SU-DHL-6 (cell line): ENCODE measurements at regions not wholly inside any gene's neighbourhood (a gene's known extent, or its start where the extent isn't known, plus 50 kb on each side); places are given as distances from the start of the nearest gene placed in this dataset.

Experiments used
- H2AFZ ChIP-seq: fragments of 200-600 bp; sonication (generic); 2 replicates; pipeline ENCODE4 v1.6.1; 2014; ENCODE audit warnings: low read depth, mild to moderate bottlenecking, moderate library complexity, mixed read lengths, antibody characterized with exemption, low read length; ENCODE audit not compliant: severe bottlenecking
- H3F3A ChIP-seq: fragments of 200-600 bp; shearing (Covaris generic); 2 replicates; pipeline ENCODE4 v1.6.0; 2016; ENCODE audit warnings: antibody characterized with exemption, mild to moderate bottlenecking; ENCODE audit not compliant: insufficient read depth
- H3K27ac ChIP-seq: fragments of 200-600 bp; sonication (generic); 2 replicates; pipeline ENCODE4 v1.5.1; 2016; ENCODE audit warnings: low read depth, mild to moderate bottlenecking, low read length, moderate library complexity, mixed read lengths
- H3K27me3 ChIP-seq: fragments of 200-600 bp; sonication (generic), shearing (Covaris generic); 2 replicates; pipeline ENCODE4 v1.6.0; 2014; ENCODE audit warnings: mild to moderate bottlenecking, low read length
- H3K36me3 ChIP-seq: fragments of 200-600 bp; sonication (generic); 2 replicates; pipeline ENCODE4 v1.6.1; 2014; ENCODE audit warnings: mild to moderate bottlenecking, low read length, mixed read lengths
- H3K4me2 ChIP-seq: fragments of 300-600, 200-600 bp; shearing (Covaris generic), sonication (generic); 2 replicates; pipeline ENCODE4 v1.6.0; 2014; ENCODE audit warnings: low read length, low read depth, mild to moderate bottlenecking; ENCODE audit not compliant: poor library complexity, severe bottlenecking
- H3K4me3 ChIP-seq: fragments of 200-600 bp; sonication (generic); 2 replicates; pipeline ENCODE4 v1.5.1; 2014; ENCODE audit warnings: antibody characterized with exemption, low read length, mild to moderate bottlenecking, mixed read lengths; ENCODE audit not compliant: insufficient read depth, poor library complexity, severe bottlenecking
- H3K79me2 ChIP-seq: fragments of 200-600 bp; sonication (generic); 2 replicates; pipeline ENCODE4 v1.6.1; 2014; ENCODE audit warnings: mild to moderate bottlenecking, low read length, moderate library complexity; ENCODE audit not compliant: insufficient read depth
- H3K9ac ChIP-seq: fragments of 200-600 bp; sonication (generic); 2 replicates; pipeline ENCODE4 v1.7.0; 2014; ENCODE audit warnings: mild to moderate bottlenecking, low read length
- H3K9me2 ChIP-seq: fragments of 200-600 bp; sonication (generic); replicated peaks from 2 replicates; pipeline ENCODE4 v1.6.1; 2014; ENCODE audit warnings: low read length; ENCODE audit not compliant: insufficient read depth
- H3K9me3 ChIP-seq: fragments of 200-600 bp; sonication (generic); 2 replicates; pipeline ENCODE4 v1.6.1; 2014; ENCODE audit warnings: low read length, mixed read lengths; ENCODE audit not compliant: insufficient read depth
- H4K20me1 ChIP-seq: fragments of 200-600 bp; sonication (generic); 2 replicates; pipeline ENCODE4 v1.6.1; 2014; ENCODE audit warnings: low read depth, mild to moderate bottlenecking, antibody characterized with exemption, low read length, moderate library complexity, mixed read lengths
- EZH2phosphoT487 ChIP-seq: fragments of 200-600 bp; sonication (generic), shearing (Covaris generic); conservative IDR thresholded peaks from 2 replicates; pipeline ENCODE4 v1.6.1; 2018; ENCODE audit warnings: mild to moderate bottlenecking, antibody characterized with exemption, low read length, moderate library complexity, mixed read lengths
- TF ChIP-seq, protein P1 (sequence below): fragments of 200-600 bp; sonication (generic); IDR thresholded peaks from one replicate; pipeline ENCODE4 v1.5.1; 2017; ENCODE audit warnings: antibody characterized with exemption, mild to moderate bottlenecking, low read length, moderate library complexity; ENCODE audit not compliant: insufficient read depth, poor library complexity, severe bottlenecking

DNA sequence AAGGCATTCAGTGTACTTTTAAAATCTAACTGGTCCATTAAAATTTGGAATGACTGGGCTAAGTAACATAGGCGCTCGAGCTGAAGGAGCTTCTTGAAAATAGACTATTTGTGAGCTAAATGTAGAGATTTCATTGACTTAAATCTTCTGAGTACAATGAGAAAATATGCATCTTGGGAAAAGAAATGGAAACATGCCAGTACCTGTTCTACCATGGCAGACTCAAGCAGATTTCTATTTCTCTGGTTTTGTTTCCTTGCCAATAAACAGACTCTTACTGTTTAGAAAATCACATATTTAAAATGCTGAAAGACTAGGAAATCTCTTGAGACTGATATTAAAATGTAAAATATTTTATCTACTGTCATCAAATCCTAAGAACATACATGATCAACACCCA is 678.1 kb downstream of the FAT4 start:
- Histone ChIP-seq H3F3A (no peaks in the 10 kb centered on the region), H3K79me2 (no peaks in the 10 kb centered on the region), H3K9me3 (no peaks in the 10 kb centered on the region), H3K4me3 (no peak overlapping the region), H3K36me3 (no peaks in the 10 kb centered on the region), H3K27me3 (no peaks in the 10 kb centered on the region), H4K20me1 (no peaks in the 10 kb centered on the region), H3K9me2 (no peaks in the 10 kb centered on the region), H2AFZ (no peak overlapping the region), H3K27ac (no peak overlapping the region), H3K9ac (no peak overlapping the region), H3K4me2 (no peak overlapping the region)
- TF ChIP-seq, protein P1, sequence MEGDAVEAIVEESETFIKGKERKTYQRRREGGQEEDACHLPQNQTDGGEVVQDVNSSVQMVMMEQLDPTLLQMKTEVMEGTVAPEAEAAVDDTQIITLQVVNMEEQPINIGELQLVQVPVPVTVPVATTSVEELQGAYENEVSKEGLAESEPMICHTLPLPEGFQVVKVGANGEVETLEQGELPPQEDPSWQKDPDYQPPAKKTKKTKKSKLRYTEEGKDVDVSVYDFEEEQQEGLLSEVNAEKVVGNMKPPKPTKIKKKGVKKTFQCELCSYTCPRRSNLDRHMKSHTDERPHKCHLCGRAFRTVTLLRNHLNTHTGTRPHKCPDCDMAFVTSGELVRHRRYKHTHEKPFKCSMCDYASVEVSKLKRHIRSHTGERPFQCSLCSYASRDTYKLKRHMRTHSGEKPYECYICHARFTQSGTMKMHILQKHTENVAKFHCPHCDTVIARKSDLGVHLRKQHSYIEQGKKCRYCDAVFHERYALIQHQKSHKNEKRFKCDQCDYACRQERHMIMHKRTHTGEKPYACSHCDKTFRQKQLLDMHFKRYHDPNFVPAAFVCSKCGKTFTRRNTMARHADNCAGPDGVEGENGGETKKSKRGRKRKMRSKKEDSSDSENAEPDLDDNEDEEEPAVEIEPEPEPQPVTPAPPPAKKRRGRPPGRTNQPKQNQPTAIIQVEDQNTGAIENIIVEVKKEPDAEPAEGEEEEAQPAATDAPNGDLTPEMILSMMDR = no peak
- no peak for TF ChIP-seq EZH2phosphoT487

DNA sequence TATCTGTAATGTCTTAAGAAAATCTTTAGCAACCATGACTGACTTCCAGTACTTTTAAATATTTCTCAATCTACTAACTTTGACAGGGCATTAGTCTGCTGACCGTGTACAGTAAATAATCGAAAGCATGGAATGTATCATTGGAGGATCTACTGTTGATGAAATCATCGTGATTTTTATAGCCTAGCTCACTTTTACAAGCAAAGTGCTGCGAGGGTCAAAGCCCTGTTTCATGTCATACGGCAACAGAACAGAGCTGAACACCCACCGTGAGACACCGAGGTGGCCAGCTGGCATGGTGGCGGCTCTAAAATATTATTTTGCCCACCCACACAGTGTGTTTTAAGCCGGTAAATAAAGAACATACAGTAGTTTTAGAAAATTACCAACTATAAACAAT is 679.3 kb downstream of the FAT4 start:
- Histone ChIP-seq H3K79me2 (no peaks in the 10 kb centered on the region), H3K4me2 (no peak overlapping the region), H3F3A (no peaks in the 10 kb centered on the region), H2AFZ (no peak overlapping the region), H3K9me2 (no peaks in the 10 kb centered on the region), H3K27me3 (no peaks in the 10 kb centered on the region), H3K9me3 (no peaks in the 10 kb centered on the region), H4K20me1 (no peaks in the 10 kb centered on the region), H3K27ac (no peak overlapping the region), H3K9ac (no peak overlapping the region), H3K36me3 (no peaks in the 10 kb centered on the region), H3K4me3 (no peak overlapping the region)
- TF ChIP-seq, protein P1 = no peak

DNA sequence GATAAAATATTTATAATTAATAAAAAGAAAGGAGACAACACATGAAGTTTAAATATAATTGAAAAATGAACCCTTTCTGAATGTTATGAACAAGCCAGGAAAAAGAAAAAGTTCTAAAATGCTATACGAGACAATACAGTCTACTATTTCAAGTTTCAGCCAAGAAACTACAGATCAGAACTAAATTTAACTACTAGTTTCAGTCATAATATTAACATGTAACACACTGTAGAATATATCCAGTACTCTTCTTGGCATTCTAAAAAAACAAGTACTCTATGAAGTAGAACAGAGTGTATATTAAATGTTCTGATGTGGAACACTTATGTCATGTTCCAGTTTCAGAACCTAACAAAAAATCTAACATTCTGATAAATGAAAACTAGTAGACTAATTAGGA is 679.7 kb downstream of the FAT4 start:
- no peaks in the 10 kb centered on the region for H3K9me3 ChIP-seq
- H3F3A ChIP-seq = no peaks in the 10 kb centered on the region
- TF ChIP-seq EZH2phosphoT487 = no peak
- TF ChIP-seq, protein P1 = no peak
- no peaks in the 10 kb centered on the region for H3K79me2 ChIP-seq
- H2AFZ ChIP-seq = no peak overlapping the region
- H3K9ac ChIP-seq = no peak overlapping the region
- no peaks in the 10 kb centered on the region for H4K20me1 ChIP-seq
- no peaks in the 10 kb centered on the region for H3K9me2 ChIP-seq
- H3K27ac ChIP-seq = no peak overlapping the region
- no peak overlapping the region for H3K4me2 ChIP-seq
- H3K4me3 ChIP-seq = no peak overlapping the region
- no peaks in the 10 kb centered on the region for H3K36me3 ChIP-seq
- H3K27me3 ChIP-seq = no peaks in the 10 kb centered on the region

DNA sequence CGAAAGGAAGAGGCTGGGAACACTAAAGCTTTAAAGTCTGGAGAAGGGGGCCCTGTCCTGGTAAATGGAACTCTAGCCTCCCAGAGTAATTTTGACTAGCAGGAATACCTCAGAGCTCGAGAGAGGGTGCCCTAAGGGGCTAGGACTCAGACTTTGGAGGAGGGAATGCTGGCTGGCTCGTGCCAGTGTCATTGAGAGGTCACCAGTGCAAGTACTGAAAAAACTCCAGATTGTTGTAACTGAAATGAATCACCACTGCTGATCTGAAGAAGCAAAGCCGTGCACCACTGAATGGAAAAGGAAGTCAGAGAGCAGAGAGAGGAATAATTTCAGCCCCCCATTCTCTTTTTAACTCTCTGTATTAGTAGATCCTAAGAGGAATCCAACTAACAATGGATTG is 690.2 kb downstream of the FAT4 start:
- H3K36me3 ChIP-seq = no peaks in the 10 kb centered on the region

More for the DNA sequence above, 690.2 kb downstream of the FAT4 start:
- Histone ChIP-seq H3K9me2 (no peaks in the 10 kb centered on the region), H3K4me2 (no peak overlapping the region), H2AFZ (no peak overlapping the region), H3K27me3 (no peaks in the 10 kb centered on the region), H4K20me1 (no peaks in the 10 kb centered on the region), H3K4me3 (no peak overlapping the region), H3K79me2 (no peaks in the 10 kb centered on the region), H3K9me3 (no peaks in the 10 kb centered on the region), H3K9ac (no peak overlapping the region), H3F3A (no peaks in the 10 kb centered on the region), H3K27ac (no peak overlapping the region)
- TF ChIP-seq EZH2phosphoT487 = no peak
- TF ChIP-seq, protein P1 = no peak
